Smooth muscle cell (in vitro differentiated cells): ENCODE measurements at regions not wholly inside any gene's neighbourhood (a gene's known extent, or its start where the extent isn't known, plus 50 kb on each side); places are given as distances from the start of the nearest gene placed in this dataset.
"Not testable (repeated sequence)": the region's sequence is repeated elsewhere in the genome, so short reads cannot be mapped to it uniquely, and the experiment has no call there.

Experiments
- DNase-seq: peaks from one replicate; lab custom pipeline; 2025; ENCODE audit not compliant: unreplicated experiment; lab: John Stamatoyannopoulos, UW
- H2AFZ ChIP-seq: fragments of 200-600 bp; sonication (generic); 2 replicates; pipeline ENCODE4 v1.6.0; 2016; ENCODE audit warnings: antibody characterized with exemption, low read depth, mild to moderate bottlenecking
- H3F3A ChIP-seq: fragments of 200-600 bp; sonication (generic); 2 replicates; pipeline ENCODE4 v1.6.0; 2017; ENCODE audit warnings: antibody characterized with exemption, low read depth
- H3K27ac ChIP-seq: fragments of 200-600 bp; sonication (generic); 2 replicates; pipeline ENCODE4 v1.5.1; 2016; ENCODE audit warnings: low read depth, mild to moderate bottlenecking
- H3K27me3 ChIP-seq: fragments of 200-600 bp; sonication (generic); 2 replicates; pipeline ENCODE4 v1.6.1; 2016; ENCODE audit warnings: low read depth, mild to moderate bottlenecking
- H3K36me3 ChIP-seq: fragments of 200-600 bp; sonication (generic); 2 replicates; pipeline ENCODE4 v1.5.1; 2016; ENCODE audit warnings: low read depth
- H3K4me1 ChIP-seq: fragments of 200-600 bp; sonication (generic); 2 replicates; pipeline ENCODE4 v1.5.1; 2016; ENCODE audit warnings: low read depth
- H3K4me2 ChIP-seq: fragments of 200-600 bp; sonication (generic); 2 replicates; pipeline ENCODE4 v1.6.0; 2016; ENCODE audit warnings: mild to moderate bottlenecking
- H3K4me3 ChIP-seq: fragments of 200-600 bp; sonication (generic); 2 replicates; pipeline ENCODE4 v1.5.1; 2016; ENCODE audit warnings: mild to moderate bottlenecking
- H3K79me2 ChIP-seq: fragments of 200-600 bp; sonication (generic); 2 replicates; pipeline ENCODE4 v1.6.0; 2016; ENCODE audit warnings: low read depth, mild to moderate bottlenecking
- H3K9ac ChIP-seq: fragments of 200-600 bp; sonication (generic); 2 replicates; pipeline ENCODE4 v1.6.0; 2016; ENCODE audit warnings: low read depth
- H3K9me3 ChIP-seq: fragments of 200-600 bp; sonication (generic); replicated peaks from 2 replicates; pipeline ENCODE4 v1.5.1; 2016; ENCODE audit warnings: low read depth
- H4K20me1 ChIP-seq: fragments of 200-600 bp; sonication (generic); 2 replicates; pipeline ENCODE4 v1.6.0; 2016; ENCODE audit warnings: low read depth
- WGBS: methylation state at CpG from one replicate; pipeline ENCODE4 v1.1.7; 2016; ENCODE audit warnings: low lambda C conversion rate; 5-methylcytosine and 5-hydroxymethylcytosine counted together
- TF ChIP-seq, protein P1 (sequence below): fragments of 200-600 bp; sonication (generic); IDR thresholded peaks from 2 replicates; pipeline ENCODE4 v1.5.1; 2017; ENCODE audit warnings: borderline replicate concordance, mild to moderate bottlenecking, antibody characterized with exemption; ENCODE audit not compliant: insufficient read depth, poor library complexity, severe bottlenecking

DNA sequence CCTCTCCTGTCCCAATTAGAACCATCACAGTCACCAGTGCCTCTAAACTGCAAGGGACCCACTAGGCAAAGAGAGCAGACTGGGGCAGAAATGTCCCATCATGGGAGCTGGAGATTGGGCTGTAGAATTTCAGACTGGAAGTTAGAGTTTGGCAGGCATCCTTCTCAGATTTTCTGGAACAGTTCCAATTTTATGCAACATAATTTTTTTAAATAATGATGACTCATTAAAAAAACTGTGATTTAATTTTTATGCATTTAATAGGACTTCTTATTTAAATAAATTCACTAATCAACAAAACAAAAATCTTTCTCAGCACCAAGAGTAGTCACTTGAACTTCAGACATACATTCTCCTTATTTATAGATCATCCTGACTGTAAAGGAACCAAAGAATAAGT, 84.6 kb upstream of the SLC7A14 start:
- TF ChIP-seq, protein P1, sequence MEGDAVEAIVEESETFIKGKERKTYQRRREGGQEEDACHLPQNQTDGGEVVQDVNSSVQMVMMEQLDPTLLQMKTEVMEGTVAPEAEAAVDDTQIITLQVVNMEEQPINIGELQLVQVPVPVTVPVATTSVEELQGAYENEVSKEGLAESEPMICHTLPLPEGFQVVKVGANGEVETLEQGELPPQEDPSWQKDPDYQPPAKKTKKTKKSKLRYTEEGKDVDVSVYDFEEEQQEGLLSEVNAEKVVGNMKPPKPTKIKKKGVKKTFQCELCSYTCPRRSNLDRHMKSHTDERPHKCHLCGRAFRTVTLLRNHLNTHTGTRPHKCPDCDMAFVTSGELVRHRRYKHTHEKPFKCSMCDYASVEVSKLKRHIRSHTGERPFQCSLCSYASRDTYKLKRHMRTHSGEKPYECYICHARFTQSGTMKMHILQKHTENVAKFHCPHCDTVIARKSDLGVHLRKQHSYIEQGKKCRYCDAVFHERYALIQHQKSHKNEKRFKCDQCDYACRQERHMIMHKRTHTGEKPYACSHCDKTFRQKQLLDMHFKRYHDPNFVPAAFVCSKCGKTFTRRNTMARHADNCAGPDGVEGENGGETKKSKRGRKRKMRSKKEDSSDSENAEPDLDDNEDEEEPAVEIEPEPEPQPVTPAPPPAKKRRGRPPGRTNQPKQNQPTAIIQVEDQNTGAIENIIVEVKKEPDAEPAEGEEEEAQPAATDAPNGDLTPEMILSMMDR: no peak
- Histone ChIP-seq H2AFZ (no peak overlapping the region), H4K20me1 (no peaks in the 10 kb centered on the region), H3K4me2 (no peak overlapping the region), H3K9me3 (no peaks in the 10 kb centered on the region), H3K27ac (no peak overlapping the region), H3K79me2 (no peaks in the 10 kb centered on the region), H3K4me3 (no peak overlapping the region), H3K36me3 (no peaks in the 10 kb centered on the region), H3F3A (no peaks in the 10 kb centered on the region), H3K4me1 (no peaks in the 10 kb centered on the region), H3K27me3 (no peaks in the 10 kb centered on the region), H3K9ac (no peak overlapping the region)
- DNase-seq: no peak

DNA sequence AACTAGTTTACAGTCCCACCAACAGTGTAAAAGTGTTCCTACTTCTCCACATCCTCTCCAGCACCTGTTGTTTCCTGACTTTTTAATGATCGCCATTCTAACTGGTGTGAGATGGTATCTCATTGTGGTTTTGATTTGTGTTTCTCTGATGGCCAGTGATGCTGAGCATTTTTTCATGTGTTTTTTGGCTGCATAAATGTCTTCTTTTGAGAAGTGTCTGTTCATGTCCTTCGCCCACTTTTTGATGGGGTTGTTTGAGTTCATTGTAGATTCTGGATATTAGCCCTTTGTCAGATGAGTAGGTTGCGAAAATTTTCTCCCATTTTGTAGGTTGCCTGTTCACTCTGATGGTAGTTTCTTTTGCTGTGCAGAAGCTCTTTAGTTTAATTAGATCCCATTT, 77.1 kb upstream of the SLC7A14 start:
- H3K27ac ChIP-seq, H4K20me1 ChIP-seq, H3K9me3 ChIP-seq, H3F3A ChIP-seq, H3K4me1 ChIP-seq, H3K9ac ChIP-seq, H3K4me3 ChIP-seq, H3K4me2 ChIP-seq, H3K36me3 ChIP-seq, DNase-seq, H2AFZ ChIP-seq, H3K27me3 ChIP-seq, H3K79me2 ChIP-seq: not testable (repeated sequence)
- 93% methylated on average over 3 of the region's 3 CpGs for WGBS

DNA sequence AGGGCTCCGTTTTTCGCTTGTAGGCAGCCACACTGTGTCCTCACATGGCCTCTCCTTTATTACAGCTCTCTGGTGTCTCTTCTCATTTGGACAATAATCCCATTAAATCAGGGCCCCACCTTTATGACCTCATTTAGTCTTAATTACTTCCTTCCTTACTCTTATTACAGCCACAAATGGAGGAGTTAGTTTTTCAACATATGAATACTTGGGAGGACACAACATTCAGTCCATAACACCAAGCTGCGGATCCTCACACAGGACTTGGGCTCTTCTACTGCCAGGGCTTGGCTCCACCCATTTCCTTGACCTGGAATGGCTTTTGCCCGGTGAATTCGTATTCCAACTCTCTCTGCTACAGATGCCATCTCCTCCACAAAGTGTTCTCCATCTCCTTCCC, 74.3 kb upstream of the SLC7A14 start:
- Histone ChIP-seq H3K79me2 (no peaks in the 10 kb centered on the region), H3K4me3 (no peak overlapping the region), H3K4me2 (no peak overlapping the region), H3F3A (no peaks in the 10 kb centered on the region), H3K36me3 (no peaks in the 10 kb centered on the region), H2AFZ (no peak overlapping the region), H3K27me3 (no peaks in the 10 kb centered on the region), H4K20me1 (no peaks in the 10 kb centered on the region), H3K9ac (no peak overlapping the region), H3K4me1 (no peaks in the 10 kb centered on the region), H3K9me3 (no peaks in the 10 kb centered on the region), H3K27ac (no peak overlapping the region)
- TF ChIP-seq, protein P1: no peak
- WGBS: 94% methylated on average over 5 of the region's 5 CpGs
- no peak for DNase-seq

DNA sequence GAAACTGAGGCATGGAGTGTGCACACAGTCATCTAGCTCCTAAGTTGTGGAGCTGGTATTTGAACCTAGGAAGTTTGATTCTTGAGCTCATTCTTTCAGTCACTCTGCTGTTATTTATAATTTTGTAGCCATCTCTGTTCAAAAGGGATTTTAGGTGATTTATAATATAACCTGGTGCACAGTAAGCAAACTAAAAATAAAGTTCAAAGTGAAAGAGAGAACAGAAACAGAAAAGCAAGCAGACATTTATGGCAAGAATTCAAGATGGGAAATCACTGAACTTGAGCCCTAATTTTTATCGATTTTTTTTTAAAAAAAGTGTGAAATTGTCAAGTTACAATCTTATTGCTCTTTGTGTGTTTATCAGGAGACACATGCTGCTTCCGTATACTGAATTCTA, 71.4 kb upstream of the SLC7A14 start:
- Histone ChIP-seq H3K4me3 (no peak overlapping the region), H3K79me2 (no peaks in the 10 kb centered on the region), H3K27ac (no peak overlapping the region), H2AFZ (no peak overlapping the region), H4K20me1 (no peaks in the 10 kb centered on the region), H3K9me3 (no peaks in the 10 kb centered on the region), H3K27me3 (no peaks in the 10 kb centered on the region), H3K4me1 (no peaks in the 10 kb centered on the region), H3K9ac (no peak overlapping the region), H3K36me3 (no peaks in the 10 kb centered on the region), H3K4me2 (no peak overlapping the region), H3F3A (no peaks in the 10 kb centered on the region)
- no peak for DNase-seq
- TF ChIP-seq, protein P1: no peak
- WGBS: 97% methylated on average over 2 of the region's 2 CpGs
